ENCODE measurements at regions not wholly inside any gene's neighbourhood (a gene's known extent, or its start where the extent isn't known, plus 50 kb on each side); places are given as distances from the start of the nearest gene placed in this dataset.

GRCh38 chr2:78887446-78887845 is 138.1 kb upstream of the REG3G start:
- TF ChIP-seq CTCF (IDR thresholded peaks at IDR 0.05) (no peak), POLR2A (IDR thresholded peaks at IDR 0.05) (no peak)
